ENCODE measurements at regions not wholly inside any gene's neighbourhood (a gene's known extent, or its start where the extent isn't known, plus 50 kb on each side); places are given as distances from the start of the nearest gene placed in this dataset.

- H3K9me3 ChIP-seq (ENCODE audit: control insufficient read depth, low read length): no peaks in the 10 kb centered on the region
- H3K36me3 ChIP-seq (ENCODE audit: control insufficient read depth, insufficient read depth, low read length): no peaks in the 10 kb centered on the region
- H3K27ac ChIP-seq (ENCODE audit: insufficient read depth, low read length, poor library complexity, severe bottlenecking): no peak overlapping the region
- no peaks in the 10 kb centered on the region for H3K4me1 ChIP-seq (ENCODE audit: control insufficient read depth, insufficient read depth, low read length, poor library complexity, severe bottlenecking)
- no peaks in the 10 kb centered on the region for H3K27me3 ChIP-seq (replicated peaks; ENCODE audit: control insufficient read depth, insufficient read depth, low read length, poor library complexity, severe bottlenecking)
- no peak overlapping the region for H3K4me3 ChIP-seq (ENCODE audit: insufficient read depth, low read depth, low read length, poor library complexity, severe bottlenecking)
- DNase-seq: no peak
Observed at GRCh38 chr5:158155811-158156505, 297.0 kb upstream of the CLINT1 start.

- DNase-seq: no peak
- no peak overlapping the region for H3K27ac ChIP-seq (ENCODE audit: insufficient read depth, low read length, poor library complexity, severe bottlenecking)
- no peaks in the 10 kb centered on the region for H3K27me3 ChIP-seq (replicated peaks; ENCODE audit: control insufficient read depth, insufficient read depth, low read length, poor library complexity, severe bottlenecking)
- no peak overlapping the region for H3K4me3 ChIP-seq (ENCODE audit: insufficient read depth, low read depth, low read length, poor library complexity, severe bottlenecking)
- no peaks in the 10 kb centered on the region for H3K9me3 ChIP-seq (ENCODE audit: control insufficient read depth, low read length)
- H3K36me3 ChIP-seq (ENCODE audit: control insufficient read depth, insufficient read depth, low read length): no peaks in the 10 kb centered on the region
- no peaks in the 10 kb centered on the region for H3K4me1 ChIP-seq (ENCODE audit: control insufficient read depth, insufficient read depth, low read length, poor library complexity, severe bottlenecking)
Observed at GRCh38 chr5:158155067-158155466, 296.1 kb upstream of the CLINT1 start.

- no peak for DNase-seq
- Histone ChIP-seq H3K4me3 (ENCODE audit: insufficient read depth, low read depth, low read length, poor library complexity, severe bottlenecking) (no peak overlapping the region), H3K9me3 (ENCODE audit: control insufficient read depth, low read length) (no peaks in the 10 kb centered on the region), H3K27ac (ENCODE audit: insufficient read depth, low read length, poor library complexity, severe bottlenecking) (no peak overlapping the region), H3K36me3 (ENCODE audit: control insufficient read depth, insufficient read depth, low read length) (no peaks in the 10 kb centered on the region), H3K27me3 (replicated peaks; ENCODE audit: control insufficient read depth, insufficient read depth, low read length, poor library complexity, severe bottlenecking) (no peaks in the 10 kb centered on the region), H3K4me1 (ENCODE audit: control insufficient read depth, insufficient read depth, low read length, poor library complexity, severe bottlenecking) (no peaks in the 10 kb centered on the region)
Observed at GRCh38 chr5:158154226-158155005, 295.5 kb upstream of the CLINT1 start.

- H3K27ac ChIP-seq (ENCODE audit: insufficient read depth, low read length, poor library complexity, severe bottlenecking): no peak overlapping the region
- H3K4me1 ChIP-seq (ENCODE audit: control insufficient read depth, insufficient read depth, low read length, poor library complexity, severe bottlenecking): no peaks in the 10 kb centered on the region
- no peak for DNase-seq
- no peaks in the 10 kb centered on the region for H3K36me3 ChIP-seq (ENCODE audit: control insufficient read depth, insufficient read depth, low read length)
- H3K4me3 ChIP-seq (ENCODE audit: insufficient read depth, low read depth, low read length, poor library complexity, severe bottlenecking): no peak overlapping the region
- H3K27me3 ChIP-seq (replicated peaks; ENCODE audit: control insufficient read depth, insufficient read depth, low read length, poor library complexity, severe bottlenecking): no peaks in the 10 kb centered on the region
- H3K9me3 ChIP-seq (ENCODE audit: control insufficient read depth, low read length): no peaks in the 10 kb centered on the region
Observed at GRCh38 chr5:158153508-158153907, 294.6 kb upstream of the CLINT1 start.

GRCh38 chr5:158152136-158152535 is 293.2 kb upstream of the CLINT1 start:
- no peak for DNase-seq
- H3K9me3 ChIP-seq (ENCODE audit: control insufficient read depth, low read length): no peaks in the 10 kb centered on the region
- H3K27me3 ChIP-seq (replicated peaks; ENCODE audit: control insufficient read depth, insufficient read depth, low read length, poor library complexity, severe bottlenecking): no peaks in the 10 kb centered on the region
- no peaks in the 10 kb centered on the region for H3K4me1 ChIP-seq (ENCODE audit: control insufficient read depth, insufficient read depth, low read length, poor library complexity, severe bottlenecking)
- H3K36me3 ChIP-seq (ENCODE audit: control insufficient read depth, insufficient read depth, low read length): no peaks in the 10 kb centered on the region
- no peak overlapping the region for H3K27ac ChIP-seq (ENCODE audit: insufficient read depth, low read length, poor library complexity, severe bottlenecking)
- no peak overlapping the region for H3K4me3 ChIP-seq (ENCODE audit: insufficient read depth, low read depth, low read length, poor library complexity, severe bottlenecking)

- H3K27ac ChIP-seq (ENCODE audit: insufficient read depth, low read length, poor library complexity, severe bottlenecking): no peak overlapping the region
- H3K4me1 ChIP-seq (ENCODE audit: control insufficient read depth, insufficient read depth, low read length, poor library complexity, severe bottlenecking): no peaks in the 10 kb centered on the region
- H3K4me3 ChIP-seq (ENCODE audit: insufficient read depth, low read depth, low read length, poor library complexity, severe bottlenecking): no peak overlapping the region
- H3K27me3 ChIP-seq (replicated peaks; ENCODE audit: control insufficient read depth, insufficient read depth, low read length, poor library complexity, severe bottlenecking): no peaks in the 10 kb centered on the region
- no peaks in the 10 kb centered on the region for H3K9me3 ChIP-seq (ENCODE audit: control insufficient read depth, low read length)
- H3K36me3 ChIP-seq (ENCODE audit: control insufficient read depth, insufficient read depth, low read length): no peaks in the 10 kb centered on the region
- DNase-seq: no peak
Observed at GRCh38 chr5:158147227-158147626, 288.3 kb upstream of the CLINT1 start.

GRCh38 chr5:158145827-158146226 is 286.9 kb upstream of the CLINT1 start:
- no peak overlapping the region for H3K27ac ChIP-seq (ENCODE audit: insufficient read depth, low read length, poor library complexity, severe bottlenecking)
- no peak for DNase-seq
- H3K4me1 ChIP-seq (ENCODE audit: control insufficient read depth, insufficient read depth, low read length, poor library complexity, severe bottlenecking): no peaks in the 10 kb centered on the region
- no peaks in the 10 kb centered on the region for H3K27me3 ChIP-seq (replicated peaks; ENCODE audit: control insufficient read depth, insufficient read depth, low read length, poor library complexity, severe bottlenecking)
- H3K9me3 ChIP-seq (ENCODE audit: control insufficient read depth, low read length): no peaks in the 10 kb centered on the region
- H3K4me3 ChIP-seq (ENCODE audit: insufficient read depth, low read depth, low read length, poor library complexity, severe bottlenecking): no peak overlapping the region
- no peaks in the 10 kb centered on the region for H3K36me3 ChIP-seq (ENCODE audit: control insufficient read depth, insufficient read depth, low read length)

GRCh38 chr5:158143081-158143480 is 284.1 kb upstream of the CLINT1 start:
- no peak overlapping the region for H3K4me3 ChIP-seq (ENCODE audit: insufficient read depth, low read depth, low read length, poor library complexity, severe bottlenecking)
- no peaks in the 10 kb centered on the region for H3K36me3 ChIP-seq (ENCODE audit: control insufficient read depth, insufficient read depth, low read length)
- no peaks in the 10 kb centered on the region for H3K27me3 ChIP-seq (replicated peaks; ENCODE audit: control insufficient read depth, insufficient read depth, low read length, poor library complexity, severe bottlenecking)
- no peaks in the 10 kb centered on the region for H3K4me1 ChIP-seq (ENCODE audit: control insufficient read depth, insufficient read depth, low read length, poor library complexity, severe bottlenecking)
- no peak for DNase-seq
- no peaks in the 10 kb centered on the region for H3K9me3 ChIP-seq (ENCODE audit: control insufficient read depth, low read length)
- H3K27ac ChIP-seq (ENCODE audit: insufficient read depth, low read length, poor library complexity, severe bottlenecking): no peak overlapping the region

- H3K27ac ChIP-seq (ENCODE audit: insufficient read depth, low read length, poor library complexity, severe bottlenecking): no peak overlapping the region
- H3K4me3 ChIP-seq (ENCODE audit: insufficient read depth, low read depth, low read length, poor library complexity, severe bottlenecking): no peak overlapping the region
- H3K27me3 ChIP-seq (replicated peaks; ENCODE audit: control insufficient read depth, insufficient read depth, low read length, poor library complexity, severe bottlenecking): no peaks in the 10 kb centered on the region
- DNase-seq: no peak
- H3K9me3 ChIP-seq (ENCODE audit: control insufficient read depth, low read length): no peaks in the 10 kb centered on the region
- no peaks in the 10 kb centered on the region for H3K4me1 ChIP-seq (ENCODE audit: control insufficient read depth, insufficient read depth, low read length, poor library complexity, severe bottlenecking)
- no peaks in the 10 kb centered on the region for H3K36me3 ChIP-seq (ENCODE audit: control insufficient read depth, insufficient read depth, low read length)
Observed at GRCh38 chr5:158142156-158142555, 283.2 kb upstream of the CLINT1 start.

GRCh38 chr5:158140120-158140731 is 281.3 kb upstream of the CLINT1 start:
- no peaks in the 10 kb centered on the region for H3K27me3 ChIP-seq (replicated peaks; ENCODE audit: control insufficient read depth, insufficient read depth, low read length, poor library complexity, severe bottlenecking)
- no peak overlapping the region for H3K27ac ChIP-seq (ENCODE audit: insufficient read depth, low read length, poor library complexity, severe bottlenecking)
- no peak for DNase-seq
- H3K36me3 ChIP-seq (ENCODE audit: control insufficient read depth, insufficient read depth, low read length): no peaks in the 10 kb centered on the region
- H3K9me3 ChIP-seq (ENCODE audit: control insufficient read depth, low read length): no peaks in the 10 kb centered on the region
- no peak overlapping the region for H3K4me3 ChIP-seq (ENCODE audit: insufficient read depth, low read depth, low read length, poor library complexity, severe bottlenecking)
- H3K4me1 ChIP-seq (ENCODE audit: control insufficient read depth, insufficient read depth, low read length, poor library complexity, severe bottlenecking): no peaks in the 10 kb centered on the region

Measured in effector memory CD4-positive, alpha-beta T cell (primary cell).